GM13977 (cell line): ENCODE measurements at regions not wholly inside any gene's neighbourhood (a gene's known extent, or its start where the extent isn't known, plus 50 kb on each side); places are given as distances from the start of the nearest gene placed in this dataset.

ENCODE experiments used
- DNase-seq: peaks from one replicate; pipeline ENCODE4 v3.0.0; 2012; ENCODE audit warnings: low spot score
- CTCF ChIP-seq: IDR thresholded peaks from 2 replicates; pipeline ENCODE4 v1.5.1; 2012; ENCODE audit warnings: mild to moderate bottlenecking, control low read depth; ENCODE audit not compliant: insufficient read depth; ENCODE audit errors: extremely low read depth, missing control alignments
- in situ Hi-C: fragments of 300-500 bp; cut with MboI; formaldehyde crosslinking; loops from one replicate; pipeline ENCODE4 v1.12.0; 2022; ENCODE audit warnings: low sequenced_read_pairs, low pct_unique_long_range_greater_than_20kb, mixed read lengths, inconsistent platforms; ENCODE audit not compliant: unreplicated experiment

- TF ChIP-seq CTCF = no peak
- DNase-seq = no peak
- in situ Hi-C loops = no loop called here
Observed at GRCh38 chr7:156123362-156123761, 311.1 kb upstream of the SHH start.

DNA sequence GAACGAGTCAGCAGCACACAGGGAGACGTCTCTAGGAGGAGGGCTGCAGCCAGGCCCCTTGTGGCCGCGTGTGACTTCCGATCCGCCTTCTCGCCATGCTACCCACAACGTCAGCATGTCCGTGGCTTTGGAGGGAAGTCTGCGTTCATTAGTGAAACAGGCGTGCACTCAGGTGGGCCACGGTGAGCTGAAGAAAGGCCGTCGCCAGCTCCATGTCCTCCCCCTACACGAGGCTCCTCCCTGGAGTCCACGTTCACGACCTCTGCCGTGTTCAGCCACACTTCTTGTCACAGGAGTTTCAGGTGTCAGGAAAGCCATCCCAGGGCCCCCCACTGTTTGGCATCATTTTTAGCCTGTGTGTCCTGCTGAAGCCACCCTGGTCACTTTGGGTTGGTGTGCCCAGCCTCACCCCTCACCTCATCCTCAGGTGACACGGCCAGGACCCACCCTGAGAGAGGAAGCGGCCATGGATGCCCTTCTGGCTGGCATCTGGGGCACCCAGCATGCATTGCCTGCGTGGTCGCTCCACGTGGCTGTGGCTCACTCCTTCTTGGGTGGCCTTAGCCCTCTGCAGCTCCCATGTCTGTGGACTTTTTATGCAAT lies 310.6 kb upstream of the SHH start:
- TF ChIP-seq CTCF = no peak

DNA sequence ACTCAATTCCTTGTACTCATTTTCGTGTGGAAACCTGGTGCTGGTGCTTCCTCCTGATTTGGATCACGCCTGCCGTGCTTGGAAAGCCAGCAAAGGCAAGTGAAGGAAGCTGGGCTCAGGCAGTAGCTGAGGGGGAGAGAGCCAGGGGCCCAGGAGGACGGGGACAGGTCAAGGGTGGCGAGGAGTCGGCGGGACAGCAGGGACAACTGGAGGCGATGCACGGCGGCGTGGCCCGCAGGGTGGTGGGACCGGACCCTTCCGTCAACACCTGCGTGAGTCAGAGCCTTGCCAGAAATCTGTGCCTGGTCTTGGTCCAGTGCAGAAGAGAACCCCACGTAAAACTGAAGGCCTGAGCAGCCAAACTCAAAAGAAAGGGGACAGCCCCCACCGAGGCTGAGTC lies 309.7 kb upstream of the SHH start:
- in situ Hi-C loops = no loop called here
- DNase-seq = no peak
- TF ChIP-seq CTCF = no peak

More for the DNA sequence above, 310.6 kb upstream of the SHH start:
- in situ Hi-C loops = no loop called here
- no peak for DNase-seq

- in situ Hi-C loops = no loop called here
- no peak for TF ChIP-seq CTCF
- no peak for DNase-seq
Observed at GRCh38 chr7:156121434-156121833, 309.2 kb upstream of the SHH start.

- DNase-seq = no peak
- no peak for TF ChIP-seq CTCF
- in situ Hi-C loops = no loop called here
Observed at GRCh38 chr7:156120552-156120951, 308.3 kb upstream of the SHH start.

DNA sequence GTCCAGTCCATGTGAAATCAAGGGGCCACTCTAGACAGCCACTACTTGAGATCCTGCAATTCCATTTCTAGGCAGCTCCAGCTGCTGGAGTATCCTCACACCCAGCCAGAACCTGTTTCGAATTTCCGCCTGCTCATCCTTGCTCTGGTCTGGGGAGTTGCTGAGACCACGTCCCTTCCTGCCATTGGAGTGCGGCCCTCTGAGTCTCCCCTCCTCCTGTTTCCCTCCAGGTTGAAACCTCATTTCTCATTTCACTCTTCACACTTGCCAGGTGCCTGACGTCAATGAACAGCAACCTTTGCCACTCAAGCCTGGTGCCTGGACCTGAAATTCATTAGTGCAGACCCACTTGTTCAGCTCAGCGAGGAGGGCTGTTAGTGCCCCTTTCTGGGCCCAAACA lies 307.5 kb upstream of the SHH start:
- in situ Hi-C loops = no loop called here
- no peak for TF ChIP-seq CTCF
- no peak for DNase-seq

DNA sequence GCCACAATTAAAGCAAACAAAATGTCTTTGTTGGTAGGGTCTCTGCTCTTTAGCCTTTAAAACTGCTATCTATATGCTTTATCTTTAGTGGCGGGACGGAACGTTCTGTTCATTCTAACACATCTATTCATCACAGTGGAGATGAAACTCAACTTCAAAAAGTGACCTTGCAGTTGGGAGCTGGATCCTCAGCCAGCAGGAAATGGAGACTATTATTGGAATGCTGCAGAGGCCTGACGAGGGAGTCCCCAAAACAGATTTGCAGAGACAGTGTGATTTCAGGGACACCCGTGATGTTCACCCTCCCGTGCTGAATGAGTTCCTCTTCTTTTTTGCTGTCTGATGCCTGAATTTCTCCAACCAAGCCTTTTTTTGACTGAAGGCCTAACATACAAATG lies 306.0 kb upstream of the SHH start:
- in situ Hi-C loops = no loop called here
- no peak for DNase-seq
- TF ChIP-seq CTCF = no peak
